ENCODE measurements at regions not wholly inside any gene's neighbourhood (a gene's known extent, or its start where the extent isn't known, plus 50 kb on each side); places are given as distances from the start of the nearest gene placed in this dataset.
"Not testable (repeated sequence)": the region's sequence is repeated elsewhere in the genome, so short reads cannot be mapped to it uniquely, and the experiment has no call there.

DNA sequence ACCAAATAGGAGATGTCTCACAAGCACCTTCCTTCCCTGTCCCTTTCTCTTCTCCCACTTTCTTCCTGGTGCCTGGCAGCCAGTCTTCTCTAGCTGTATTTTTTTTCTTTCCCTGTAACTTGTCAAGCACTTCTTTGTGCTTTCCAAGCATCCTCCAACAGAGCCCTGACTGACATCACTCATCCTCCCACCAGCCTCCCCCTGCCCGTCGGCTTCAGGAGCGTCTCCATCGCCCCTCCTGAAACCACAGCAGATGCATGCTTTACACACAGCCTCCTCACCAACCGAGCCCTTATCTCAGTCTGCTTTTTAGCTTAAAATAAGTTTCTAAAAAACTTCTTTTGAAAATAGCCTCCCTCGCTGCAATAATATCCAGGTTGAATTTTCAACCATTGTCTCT is 268.7 kb upstream of the CDH5 start:
- DNase-seq (ENCODE audit: low spot score), result peak; percentile 20

DNA sequence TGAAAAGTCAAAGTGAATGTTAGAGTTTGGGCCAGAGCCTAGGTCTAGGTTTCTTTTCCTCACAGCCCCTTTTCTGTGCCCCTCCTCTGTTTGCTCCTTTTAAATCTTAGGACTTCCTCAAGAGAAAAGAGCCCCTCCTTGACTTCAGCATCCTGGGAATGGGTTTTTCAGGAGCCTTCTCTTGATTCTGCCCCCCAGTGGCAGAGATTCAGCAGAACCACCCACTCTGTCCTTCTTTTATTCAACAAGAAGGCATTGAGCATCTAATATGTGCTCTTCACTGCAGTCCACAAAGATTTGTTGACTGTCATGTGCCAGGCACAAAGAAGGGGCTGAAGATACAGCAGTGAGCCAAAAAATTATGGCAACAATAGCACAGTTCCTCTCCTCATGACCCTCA is 270.8 kb upstream of the CDH5 start:
- DNase-seq (ENCODE audit: low spot score), result no peak

DNA sequence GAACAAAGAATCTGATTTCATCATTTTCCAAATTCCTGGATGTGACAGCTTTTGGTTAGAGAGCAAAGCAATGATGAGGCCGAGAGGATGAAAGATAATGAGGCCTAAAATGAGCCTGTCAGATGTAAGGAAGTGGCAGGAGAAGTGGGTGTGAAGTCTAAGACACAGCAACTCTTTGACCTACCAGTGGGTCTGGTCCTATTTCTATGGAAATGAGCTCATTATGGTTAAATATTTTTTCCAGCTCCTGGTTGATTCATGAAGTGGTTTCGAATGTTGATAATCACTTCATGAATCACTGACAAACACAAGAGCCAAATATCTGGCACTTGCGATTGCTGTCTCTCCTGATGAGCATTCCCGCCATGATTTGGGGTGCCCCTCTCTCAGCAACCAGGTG is 273.3 kb upstream of the CDH5 start:
- DNase-seq (ENCODE audit: low spot score), result no peak

DNA sequence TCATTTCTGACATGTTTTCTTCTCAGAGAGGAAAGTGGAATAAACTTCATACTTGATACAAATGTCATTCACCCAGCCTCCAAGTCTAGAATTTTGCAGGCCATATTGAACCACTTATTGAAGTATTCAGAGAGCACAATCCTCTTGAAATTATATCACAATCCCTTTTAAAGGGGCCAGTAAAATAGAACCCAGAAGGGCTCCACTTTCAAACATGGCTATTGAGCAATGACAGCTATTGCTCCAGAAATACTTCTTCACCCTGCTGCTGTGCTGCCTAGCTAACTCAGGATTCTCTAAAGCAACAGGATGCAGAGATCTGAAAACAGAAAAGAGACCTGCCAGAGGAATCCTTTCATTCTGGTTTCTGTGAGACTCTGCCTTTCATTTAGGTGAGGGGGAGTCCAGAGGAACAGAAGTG is 275.0 kb upstream of the CDH5 start:
- DNase-seq (ENCODE audit: low spot score), result no peak

DNA sequence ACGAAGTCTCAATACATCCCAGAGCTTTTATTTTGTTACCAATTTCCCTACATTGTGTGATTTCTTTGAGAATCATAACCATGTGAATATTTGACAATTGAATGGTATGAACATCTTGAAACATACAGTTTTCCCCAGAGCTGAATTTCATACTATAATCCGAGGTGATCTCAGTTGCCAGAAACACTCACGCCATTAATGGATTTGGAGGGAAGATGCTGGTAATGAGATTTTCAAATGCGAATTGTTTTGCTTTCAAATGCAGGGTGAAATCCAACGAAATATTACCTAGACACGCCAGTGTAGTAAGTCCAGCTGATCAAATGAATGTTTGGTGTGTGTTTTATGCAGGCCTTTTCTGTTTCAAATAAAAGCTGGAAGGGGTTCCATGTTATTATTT is 277.8 kb upstream of the CDH5 start:
- DNase-seq (ENCODE audit: low spot score), result no peak

DNA sequence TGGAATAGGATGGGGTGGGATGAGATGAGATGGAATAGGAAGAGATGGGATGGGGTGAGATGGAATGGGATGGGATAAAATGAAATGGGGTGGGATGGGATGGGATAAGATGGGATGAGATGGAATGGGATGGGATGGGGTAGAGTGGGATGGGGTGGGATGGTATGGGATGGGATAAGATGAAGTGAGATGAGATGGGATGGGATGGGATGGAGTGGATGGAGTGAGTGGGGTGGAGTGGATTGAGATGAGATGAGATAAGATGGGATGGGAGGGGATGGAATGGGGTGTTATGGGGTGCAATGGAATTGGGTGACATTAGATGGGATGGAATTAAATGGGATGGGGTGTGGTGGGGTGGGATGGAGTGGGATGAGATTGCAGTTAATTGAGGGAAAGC is 279.2 kb upstream of the CDH5 start:
- DNase-seq (ENCODE audit: low spot score), result no peak

DNA sequence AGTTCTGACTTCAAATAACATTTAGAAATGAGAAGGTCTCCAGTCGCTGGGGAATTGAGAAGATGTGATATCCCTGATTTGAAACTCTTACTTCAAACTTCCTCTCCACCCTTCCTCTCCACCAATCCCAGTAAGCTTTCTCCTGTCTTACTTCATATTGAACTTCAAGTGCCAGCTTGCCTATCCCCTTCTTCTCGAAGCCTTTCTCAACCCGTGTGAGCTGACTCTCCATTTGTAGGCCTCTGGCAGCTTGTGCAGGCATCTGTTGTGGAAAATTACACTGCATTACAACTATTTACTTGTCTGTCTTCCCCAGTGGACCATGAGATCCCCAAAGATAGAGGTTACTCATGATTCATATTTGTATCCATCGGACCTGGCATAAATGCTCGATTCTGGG is 280.8 kb upstream of the CDH5 start:
- no peak for DNase-seq (ENCODE audit: low spot score)

DNA sequence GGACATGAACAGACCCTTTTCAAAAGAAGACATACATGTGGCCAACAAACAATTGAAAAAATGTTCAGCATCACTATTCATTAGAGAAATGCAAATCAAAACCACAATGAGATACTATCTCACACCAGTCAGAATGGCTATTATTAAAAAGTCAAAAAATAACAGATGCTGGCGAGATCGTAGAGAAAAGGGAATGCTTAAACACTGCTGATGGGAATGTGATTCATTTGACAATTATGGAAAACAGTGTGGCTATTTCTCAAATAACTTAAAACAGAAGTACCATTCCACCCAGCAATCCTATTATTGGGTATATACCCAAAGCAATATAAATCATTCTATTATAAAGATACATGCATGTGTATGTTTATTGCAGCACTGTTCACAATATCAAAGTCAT is 281.8 kb upstream of the CDH5 start:
- not testable (repeated sequence) for DNase-seq (ENCODE audit: low spot score)

DNA sequence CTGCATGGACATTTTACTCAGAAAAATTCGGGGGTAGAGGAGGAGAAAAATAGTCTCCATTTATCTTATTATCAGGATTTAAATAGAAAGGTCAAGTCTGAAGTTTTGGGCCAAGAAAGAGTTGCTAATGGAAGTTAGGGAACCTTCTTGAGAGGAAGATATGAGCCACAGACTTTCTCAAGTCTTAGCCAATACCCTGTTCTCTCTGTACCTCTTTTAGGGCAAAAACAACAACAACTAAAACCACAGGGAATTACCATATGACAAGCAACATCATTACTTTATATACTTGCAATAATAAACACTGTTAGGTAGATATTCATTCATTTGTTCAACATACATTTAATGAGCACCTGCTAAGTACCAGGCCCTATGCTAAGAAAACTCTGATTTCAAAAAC is 282.2 kb upstream of the CDH5 start:
- DNase-seq (ENCODE audit: low spot score), result no peak

DNA sequence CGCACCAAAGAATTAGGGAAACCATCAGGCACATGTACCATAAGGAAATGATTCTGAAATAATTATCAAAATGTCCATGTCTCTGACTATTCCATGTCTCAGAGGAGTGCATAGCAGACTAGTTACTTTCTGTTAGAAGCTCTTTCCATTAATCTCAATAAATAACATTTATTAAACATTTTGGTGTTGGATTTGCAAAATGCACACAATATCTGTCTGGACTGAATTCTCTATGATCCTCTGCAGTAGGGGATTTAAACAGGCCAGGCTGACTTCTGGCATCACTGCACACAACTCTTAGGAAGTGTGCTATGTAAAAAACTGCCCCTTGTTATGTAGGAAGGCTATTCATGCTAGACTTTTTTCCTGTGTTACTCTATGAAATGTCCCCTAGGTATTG is 283.3 kb upstream of the CDH5 start:
- no peak for DNase-seq (ENCODE audit: low spot score)

DNA sequence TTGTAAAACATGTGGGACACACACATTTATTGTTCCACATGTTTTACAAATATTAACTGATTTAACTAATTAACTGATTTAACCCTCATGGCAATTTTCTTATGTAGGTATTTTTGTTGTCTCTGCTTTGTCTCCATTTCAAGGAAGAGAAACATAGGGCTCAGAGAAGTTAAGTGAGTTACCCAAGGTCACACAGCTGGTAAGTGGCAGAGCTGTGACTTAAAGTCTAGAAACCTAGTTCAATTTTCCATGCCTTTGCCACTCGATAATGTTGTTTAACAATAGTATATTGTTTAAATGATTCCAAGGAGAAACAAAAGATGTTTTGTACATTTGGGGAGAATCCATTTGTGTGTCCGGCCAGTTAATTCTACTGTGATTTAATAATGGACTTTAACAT is 284.1 kb upstream of the CDH5 start:
- no peak for DNase-seq (ENCODE audit: low spot score)

DNA sequence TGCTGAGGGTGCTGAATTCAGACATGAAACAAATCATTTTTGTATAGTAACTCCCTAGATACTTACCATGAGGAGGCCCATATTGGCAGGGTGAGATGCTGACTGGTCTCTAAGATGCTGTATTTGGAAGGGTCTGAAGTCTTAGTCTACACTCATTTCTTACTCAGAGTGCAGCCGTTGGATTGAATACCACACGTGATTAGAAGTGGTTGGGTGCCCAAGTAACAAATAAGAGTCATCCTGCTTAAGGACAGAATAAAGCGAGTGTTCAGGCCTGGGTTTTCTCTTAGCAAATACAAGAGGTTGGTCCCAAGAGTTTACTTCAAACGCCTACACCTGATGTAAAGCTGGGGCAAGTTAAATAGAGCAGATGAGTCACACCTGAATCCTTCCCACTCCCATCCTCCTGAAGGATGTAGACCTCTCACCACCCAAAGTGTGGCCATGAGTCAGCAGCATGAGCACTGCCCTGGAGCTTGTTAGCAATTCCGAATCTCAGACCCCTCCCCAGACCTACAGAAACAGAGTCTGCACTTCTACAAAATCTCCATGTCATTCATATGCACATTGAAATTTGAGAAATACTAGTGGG is 284.6 kb upstream of the CDH5 start:
- DNase-seq (ENCODE audit: low spot score), result peak; percentile 53

DNA sequence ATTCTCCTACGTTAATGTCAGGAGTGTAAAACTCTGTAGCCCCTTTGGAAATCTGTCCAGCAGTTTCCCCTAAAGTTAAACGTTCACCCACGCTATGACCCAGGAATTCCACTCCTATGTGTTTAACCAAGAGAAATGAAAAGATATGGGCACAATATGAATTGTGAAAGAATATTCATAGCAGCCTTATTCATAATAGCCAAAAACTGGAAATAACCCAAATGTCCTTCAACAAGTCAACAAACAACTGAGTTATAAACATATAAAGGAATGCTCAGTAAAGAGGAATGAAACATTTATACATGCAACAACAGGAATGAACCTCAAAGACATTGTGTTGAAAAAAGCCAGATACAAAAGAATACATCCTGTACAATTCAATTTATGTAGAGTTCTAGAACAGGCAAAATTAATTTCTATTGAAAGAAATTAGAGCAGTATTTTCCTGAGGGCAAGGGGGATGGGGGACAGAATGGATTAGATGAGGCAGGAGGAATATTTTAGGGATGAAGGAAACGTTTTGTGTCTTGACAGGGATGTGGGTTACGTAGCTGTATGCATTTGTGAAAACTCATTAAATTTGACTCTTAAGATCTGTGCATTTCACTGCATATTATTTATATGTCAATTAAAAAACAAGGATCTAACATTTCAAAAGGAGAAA is 286.7 kb upstream of the CDH5 start:
- no peak for DNase-seq (ENCODE audit: low spot score)

DNA sequence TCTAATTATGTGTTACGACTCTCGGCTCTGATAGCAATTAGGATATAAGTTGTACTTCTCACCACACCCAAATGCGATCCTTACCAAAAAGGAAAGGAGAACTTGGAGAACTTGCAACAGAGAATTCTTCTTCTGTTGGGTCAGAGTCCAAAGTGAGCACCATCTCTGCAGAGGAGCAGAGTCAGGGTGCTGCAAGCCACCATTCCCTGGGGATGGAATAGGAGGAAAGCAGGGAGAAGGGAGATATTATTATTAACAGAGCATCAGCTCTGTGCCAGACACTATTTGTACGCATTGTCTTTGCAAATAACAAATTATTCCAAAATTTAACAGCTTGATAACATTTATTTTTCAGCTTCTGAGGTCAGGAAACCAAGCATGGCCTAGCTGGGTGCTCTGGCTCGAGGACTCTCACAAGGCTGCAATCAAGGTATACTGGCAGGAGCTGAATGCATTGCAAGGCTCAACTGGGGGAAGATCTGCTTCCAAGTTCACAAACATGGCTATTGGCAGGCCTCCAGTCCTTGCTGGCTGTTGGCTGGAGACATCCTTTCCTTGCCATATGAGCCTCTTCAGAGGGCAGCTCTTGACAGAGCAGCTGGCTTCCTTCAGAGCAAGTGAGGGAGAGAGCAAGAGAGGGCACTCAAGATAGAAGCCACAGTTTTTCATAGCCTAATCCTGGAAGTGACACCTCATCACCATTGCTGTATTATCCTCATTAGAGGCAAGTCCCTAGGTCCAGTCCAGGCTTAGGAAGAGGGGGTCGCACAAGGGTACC is 296.2 kb upstream of the CDH5 start:
- DNase-seq (ENCODE audit: low spot score), result peak; percentile 15

DNA sequence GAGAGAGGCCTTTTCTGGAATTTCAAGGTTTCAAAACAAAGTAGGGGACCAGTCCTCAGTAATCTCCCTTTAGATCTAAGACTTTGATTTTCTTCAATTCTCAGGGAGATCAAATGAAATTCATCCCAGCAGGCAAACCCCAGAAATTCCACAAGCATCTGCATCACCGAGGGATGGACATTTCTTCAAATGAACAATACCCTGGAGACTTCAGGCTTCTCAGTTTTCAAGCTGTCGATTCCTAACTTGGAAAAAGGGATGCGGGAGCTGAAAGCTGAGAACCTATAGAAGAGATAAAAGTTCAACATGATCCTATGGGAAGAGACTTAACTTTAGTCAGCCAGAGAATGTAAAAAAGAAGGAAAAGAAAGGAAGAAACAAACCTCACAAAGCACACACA is 296.9 kb upstream of the CDH5 start:
- no peak for DNase-seq (ENCODE audit: low spot score)

DNA sequence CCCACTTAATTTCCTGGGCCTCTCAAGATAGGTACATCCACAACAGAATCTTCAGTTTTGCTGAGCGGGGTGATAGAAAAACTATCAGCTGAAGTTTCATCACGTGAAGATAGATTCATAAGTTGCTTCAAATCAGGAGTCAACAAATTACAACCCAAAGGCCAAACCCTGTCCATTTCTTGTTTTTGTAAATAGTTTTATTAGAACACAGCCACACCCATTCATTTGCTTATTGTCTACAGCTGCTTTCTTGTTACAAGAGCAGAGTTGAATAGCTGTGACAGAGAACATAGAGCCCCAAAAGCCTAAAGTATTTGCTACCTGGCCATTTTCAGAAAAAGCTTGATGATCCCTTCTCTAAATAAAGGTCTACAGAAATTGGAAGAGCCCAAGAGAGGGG is 300.1 kb upstream of the CDH5 start:
- no peak for DNase-seq (ENCODE audit: low spot score)

DNA sequence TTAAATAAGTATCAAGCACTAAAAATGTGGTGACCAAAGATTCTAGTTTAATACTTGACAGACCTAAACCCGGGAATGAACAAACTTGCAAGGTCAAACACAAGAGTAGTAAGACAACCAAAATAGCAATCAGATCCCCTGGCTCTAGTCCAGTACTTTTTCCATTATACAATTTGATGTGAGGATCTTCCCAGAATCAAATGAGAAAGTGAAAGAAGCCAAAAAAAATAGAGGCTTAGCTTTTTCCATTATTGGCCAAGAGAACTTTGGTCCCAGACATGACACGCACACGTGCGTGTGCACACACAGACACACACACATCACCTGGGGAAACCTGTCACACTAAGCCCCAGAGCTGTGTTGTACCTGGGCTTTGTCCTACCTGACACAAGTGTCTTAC is 300.6 kb upstream of the CDH5 start:
- no peak for DNase-seq (ENCODE audit: low spot score)

DNA sequence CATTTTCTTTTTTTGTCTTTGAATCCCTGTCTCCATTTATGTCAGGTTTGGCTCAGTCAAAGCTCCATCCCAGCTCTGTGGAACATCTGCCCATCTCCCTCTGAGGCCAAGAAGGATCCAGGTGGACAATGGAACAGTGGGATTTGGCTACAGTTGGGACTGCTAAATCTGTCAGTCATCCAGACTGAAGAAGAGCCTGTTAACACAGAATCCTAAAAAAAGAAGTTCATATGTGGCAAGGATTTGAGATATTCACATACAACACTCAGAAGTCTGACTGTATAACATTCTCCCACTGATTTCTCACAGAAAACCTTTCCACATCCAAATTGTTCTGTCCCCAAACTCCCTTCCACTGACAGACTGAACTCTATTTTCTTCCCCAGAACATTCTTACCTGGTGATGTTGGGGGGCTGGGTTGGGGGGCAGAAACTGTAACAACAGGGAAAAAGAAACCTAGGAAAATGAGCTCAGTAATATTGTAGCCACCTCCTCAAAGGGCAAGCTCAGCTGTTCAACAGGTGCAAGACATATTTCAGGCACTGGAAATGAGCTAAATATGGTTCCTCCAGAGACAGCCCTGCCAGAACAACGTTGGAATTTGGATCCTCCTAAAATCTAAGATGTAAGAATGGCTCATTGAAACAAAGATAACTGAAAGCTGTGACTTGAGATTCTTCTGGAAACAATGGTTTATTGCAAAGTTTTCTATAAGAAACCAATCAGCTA is 301.5 kb upstream of the CDH5 start:
- DNase-seq (ENCODE audit: low spot score), result no peak

DNA sequence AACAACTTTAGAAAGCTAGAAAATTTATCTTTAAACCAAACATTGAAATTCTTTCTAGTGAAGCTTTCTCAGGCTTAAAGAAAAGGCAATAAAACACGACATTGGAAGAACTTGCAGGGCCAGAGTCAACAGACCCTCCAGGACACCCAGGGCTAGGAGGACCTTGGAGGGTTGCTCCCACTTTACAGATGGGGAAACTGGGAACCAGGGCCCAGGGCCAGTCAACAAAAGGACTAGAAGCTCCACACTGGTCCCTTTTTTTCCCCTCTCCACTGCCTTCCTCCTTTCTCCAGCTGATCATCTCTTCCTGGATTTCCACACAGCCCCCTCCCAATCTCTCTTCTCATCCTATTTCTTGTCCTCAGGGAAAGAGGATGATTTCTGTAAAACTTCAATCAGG is 307.7 kb upstream of the CDH5 start:
- no peak for DNase-seq (ENCODE audit: low spot score)

DNA sequence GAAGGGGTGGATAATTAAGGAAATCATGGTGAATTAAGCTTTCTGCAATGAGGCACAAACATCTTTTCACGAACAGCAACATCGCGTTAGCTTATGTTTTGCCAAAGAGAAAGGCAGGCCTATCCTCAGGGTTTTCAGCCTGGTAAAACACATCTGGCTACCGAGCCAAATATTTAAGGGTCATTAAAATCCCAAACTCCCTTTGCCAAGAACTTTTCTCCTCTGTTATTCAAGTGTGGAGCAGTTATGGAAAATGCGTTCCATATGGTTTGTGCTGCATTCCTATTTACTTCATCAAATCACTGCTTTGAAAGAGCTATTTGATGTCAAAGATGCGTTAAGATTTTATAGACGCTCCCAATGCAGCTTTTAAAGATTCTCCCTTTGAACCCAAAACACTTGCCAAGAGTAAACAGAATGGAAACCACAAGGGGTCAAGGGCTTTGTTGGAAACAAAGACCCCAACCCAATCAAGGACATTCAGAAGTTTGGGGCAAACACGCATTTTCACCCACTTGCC is 308.3 kb upstream of the CDH5 start:
- no peak for DNase-seq (ENCODE audit: low spot score)

DNA sequence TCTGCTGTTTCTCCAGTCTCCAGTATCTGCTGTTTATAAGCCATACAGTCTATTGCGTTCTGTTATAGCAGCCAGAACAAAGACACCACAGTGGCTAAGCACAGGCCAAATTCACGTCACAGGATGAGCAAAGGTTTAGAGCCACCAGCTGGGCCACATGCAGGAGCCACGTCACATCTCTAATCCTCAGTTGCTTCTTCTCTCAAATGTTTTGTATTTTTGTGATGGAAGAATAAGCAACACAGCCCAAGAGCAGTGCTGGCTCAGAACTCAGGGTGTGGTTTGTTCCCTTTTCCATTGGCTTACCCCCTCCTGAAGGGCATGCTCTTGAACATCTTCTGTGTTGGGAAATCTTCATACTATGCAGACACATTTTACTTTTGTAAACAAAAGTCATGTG is 309.4 kb upstream of the CDH5 start:
- DNase-seq (ENCODE audit: low spot score), result no peak

DNA sequence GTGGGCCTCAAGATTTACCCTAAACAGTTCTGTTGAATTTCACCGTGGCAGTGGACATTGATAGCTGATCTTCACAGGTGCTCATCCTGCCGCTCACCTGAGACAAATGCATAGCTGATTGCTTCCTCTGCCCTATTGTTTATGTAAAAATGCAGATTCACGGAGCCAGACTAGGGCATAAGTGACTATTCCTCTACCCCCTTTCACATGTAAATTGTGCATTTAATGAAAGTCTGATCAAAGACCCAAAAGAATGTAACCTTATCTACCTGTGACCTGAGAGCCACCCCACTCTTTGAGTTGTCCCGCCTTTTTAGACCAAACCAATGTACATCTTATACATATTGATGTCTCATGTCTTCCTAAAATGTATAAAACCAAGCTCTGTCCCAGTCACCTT is 312.4 kb upstream of the CDH5 start:
- DNase-seq (ENCODE audit: low spot score), result no peak

DNA sequence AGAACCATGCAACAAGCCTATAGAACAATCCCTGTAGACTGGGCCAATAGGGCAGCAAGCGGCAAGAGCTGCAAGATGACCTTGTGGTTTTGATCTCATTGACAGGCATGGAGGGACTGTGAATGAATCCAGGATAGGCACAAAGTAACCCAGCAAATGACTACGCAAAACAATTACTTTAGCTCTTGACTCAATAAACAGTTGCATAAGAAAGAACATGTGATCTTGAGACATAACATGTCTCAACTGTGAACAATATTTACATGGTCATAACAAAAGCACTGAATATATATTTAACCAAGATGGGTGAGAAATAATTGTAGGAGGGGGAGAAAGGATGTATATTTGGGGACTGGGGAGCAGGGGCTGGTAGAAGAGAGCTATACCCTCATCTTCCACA is 313.7 kb upstream of the CDH5 start:
- no peak for DNase-seq (ENCODE audit: low spot score)
